Left ventricle myocardium inferior (tissue), 1 donor: ENCODE measurements at regions not wholly inside any gene's neighbourhood (a gene's known extent, or its start where the extent isn't known, plus 50 kb on each side); places are given as distances from the start of the nearest gene placed in this dataset.

ENCODE experiments used
- DNase-seq: peaks from one replicate; pipeline ENCODE4 v3.0.0-alpha.2; 2020
- H3K27ac ChIP-seq: fragments of 200-600 bp; replicated peaks from 2 replicates; pipeline ENCODE4 v1.8.0; 2021
- H3K27me3 ChIP-seq: fragments of 200-600 bp; 2 replicates; pipeline ENCODE4 v1.8.0; 2021; ENCODE audit warnings: low read depth
- H3K36me3 ChIP-seq: fragments of 200-600 bp; 2 replicates; pipeline ENCODE4 v1.8.0; 2021
- H3K4me1 ChIP-seq: fragments of 200-600 bp; 2 replicates; pipeline ENCODE4 v1.8.0; 2021
- H3K4me3 ChIP-seq: fragments of 200-600 bp; 2 replicates; pipeline ENCODE4 v1.8.0; 2021; ENCODE audit warnings: mild to moderate bottlenecking, moderate library complexity
- H3K9me3 ChIP-seq: fragments of 200-600 bp; replicated peaks from 2 replicates; pipeline ENCODE4 v1.8.0; 2021
- CTCF ChIP-seq: fragments of 200-600 bp; IDR thresholded peaks from 2 replicates; pipeline ENCODE4 v1.8.0; 2021; ENCODE audit warnings: antibody characterized with exemption, mild to moderate bottlenecking, borderline replicate concordance
- intact Hi-C: fragments of 100-400 bp; cut with micrococcal nuclease; formaldehyde crosslinking; loops from one replicate; pipeline ENCODE4 v1.11.0; 2022
- donor health status: DM: no; HTN: yes; CAD: no; lungs with severe emphysema.

- Histone ChIP-seq H3K36me3 (no peaks in the 10 kb centered on the region), H3K27ac (no peak overlapping the region), H3K27me3 (no peaks in the 10 kb centered on the region), H3K4me1 (peaks cover 4% of the 10 kb centered on the region), H3K9me3 (no peaks in the 10 kb centered on the region), H3K4me3 (no peak overlapping the region)
- no peak for DNase-seq
- no peak for TF ChIP-seq CTCF
- intact Hi-C loops: no loop called here
Measured at GRCh38 chr13:44792096-44792495, 197.2 kb downstream of the NUFIP1 start.

GRCh38 chr13:44790289-44790688 lies 199.0 kb downstream of the NUFIP1 start:
- Histone ChIP-seq H3K4me1 (peaks cover 7% of the 10 kb centered on the region), H3K9me3 (no peaks in the 10 kb centered on the region), H3K36me3 (no peaks in the 10 kb centered on the region), H3K4me3 (no peak overlapping the region), H3K27me3 (no peaks in the 10 kb centered on the region), H3K27ac (no peak overlapping the region)
- no peak for TF ChIP-seq CTCF
- intact Hi-C loops: no loop called here
- DNase-seq: no peak

DNA sequence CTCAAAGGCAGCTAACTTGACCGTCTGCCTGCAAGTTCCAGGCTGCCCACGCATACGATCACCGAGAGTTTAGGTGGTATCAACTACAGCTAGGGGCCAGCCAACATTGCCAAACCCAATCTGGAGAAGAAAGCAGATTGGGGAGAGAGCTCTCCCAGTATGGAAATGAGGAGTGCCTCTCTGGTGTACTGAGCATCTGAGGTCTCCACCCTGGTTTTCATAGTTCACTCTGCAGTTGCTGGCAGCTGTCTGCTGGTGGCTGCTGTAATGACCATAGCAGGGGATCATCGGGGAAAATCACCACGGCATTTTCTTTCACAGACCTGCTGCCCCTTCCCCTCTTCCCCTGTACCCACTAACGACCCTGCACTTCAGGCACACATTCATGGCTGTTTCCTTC lies 201.7 kb downstream of the NUFIP1 start:
- no peak for DNase-seq
- Histone ChIP-seq H3K4me1 (peaks cover 7% of the 10 kb centered on the region), H3K36me3 (no peaks in the 10 kb centered on the region), H3K4me3 (no peak overlapping the region), H3K27me3 (no peaks in the 10 kb centered on the region), H3K9me3 (no peaks in the 10 kb centered on the region), H3K27ac (no peak overlapping the region)
- intact Hi-C loops: no loop called here
- TF ChIP-seq CTCF: no peak

GRCh38 chr13:44786756-44787155 lies 202.5 kb downstream of the NUFIP1 start:
- Histone ChIP-seq H3K4me3 (no peak overlapping the region), H3K9me3 (no peaks in the 10 kb centered on the region), H3K36me3 (no peaks in the 10 kb centered on the region), H3K27me3 (no peaks in the 10 kb centered on the region), H3K27ac (peak overlapping the region; percentile 27), H3K4me1 (peaks cover 7% of the 10 kb centered on the region)
- intact Hi-C loops: no loop called here
- DNase-seq: no peak
- no peak for TF ChIP-seq CTCF

DNA sequence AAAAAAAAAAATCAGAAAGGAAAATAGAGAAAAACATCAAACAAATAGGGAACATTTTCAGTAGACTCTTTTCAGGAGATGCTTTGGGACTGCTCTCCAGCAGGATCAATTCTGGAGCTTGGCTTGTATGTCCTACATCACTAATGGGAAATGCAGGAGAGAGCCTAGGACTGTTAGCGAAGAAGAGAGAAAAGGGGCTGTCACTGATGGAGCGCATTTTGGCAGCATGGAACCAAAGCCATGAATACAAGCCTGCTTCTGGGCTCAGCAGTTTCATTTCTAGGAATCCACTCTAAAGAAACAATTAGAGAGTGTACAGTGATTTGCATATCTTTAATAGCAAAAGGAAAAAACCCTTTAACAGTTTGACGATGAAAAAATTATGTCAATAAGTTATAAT lies 203.9 kb downstream of the NUFIP1 start:
- DNase-seq: no peak
- Histone ChIP-seq H3K4me3 (no peak overlapping the region), H3K36me3 (no peaks in the 10 kb centered on the region), H3K27ac (no peak overlapping the region), H3K9me3 (no peaks in the 10 kb centered on the region), H3K27me3 (no peaks in the 10 kb centered on the region), H3K4me1 (peaks cover 7% of the 10 kb centered on the region)
- no peak for TF ChIP-seq CTCF
- intact Hi-C loops: no loop called here

DNA sequence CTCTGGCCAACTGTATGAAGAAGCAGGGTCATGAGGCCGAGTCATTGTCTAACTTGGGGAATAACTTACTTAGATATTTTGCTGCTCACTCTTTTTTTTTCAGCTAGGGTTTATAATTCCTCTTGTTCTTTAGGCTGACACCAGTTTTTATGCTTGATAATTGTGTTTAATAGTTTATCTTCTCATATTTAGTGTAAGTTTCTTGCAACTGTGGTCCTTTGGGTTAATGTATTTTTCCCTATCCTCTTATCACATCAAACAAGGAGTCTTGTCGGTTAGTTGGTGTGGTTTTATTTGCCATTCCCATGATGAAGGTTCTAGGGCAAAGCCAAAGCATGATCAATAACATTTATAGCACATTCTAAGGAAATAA lies 204.6 kb downstream of the NUFIP1 start:
- no peak for TF ChIP-seq CTCF
- intact Hi-C loops: no loop called here
- H3K4me3 ChIP-seq: no peak overlapping the region
- DNase-seq: no peak
- no peaks in the 10 kb centered on the region for H3K27me3 ChIP-seq
- H3K36me3 ChIP-seq: no peaks in the 10 kb centered on the region
- peaks cover 7% of the 10 kb centered on the region for H3K4me1 ChIP-seq
- no peaks in the 10 kb centered on the region for H3K9me3 ChIP-seq
- no peak overlapping the region for H3K27ac ChIP-seq
